ENCODE measurements at regions not wholly inside any gene's neighbourhood (a gene's known extent, or its start where the extent isn't known, plus 50 kb on each side); places are given as distances from the start of the nearest gene placed in this dataset.

GRCh38 chr2:12033494-12033893 lies 287.1 kb downstream of the LPIN1 start:
- H3K4me2 ChIP-seq (ENCODE audit: control insufficient read depth, extremely low read depth, insufficient read depth, low read depth, low read length): no peak overlapping the region
- no peak overlapping the region for H3K4me3 ChIP-seq (ENCODE audit: control insufficient read depth in 2 of 3, extremely low read depth in 1 of 3, insufficient read depth in 2 of 3, low read depth in 1 of 3, low read length in 3 of 3)
- FAIRE-seq (no peak), DNase-seq (ENCODE audit: low read depth, low spot score) (no peak)
- H3K9ac ChIP-seq (ENCODE audit: control insufficient read depth, extremely low read depth, insufficient read depth, low read length): no peak overlapping the region
- H3K9me1 ChIP-seq (ENCODE audit: control insufficient read depth, extremely low read depth, insufficient read depth, low read length): no peaks in the 10 kb centered on the region
- H4K20me1 ChIP-seq (ENCODE audit: control insufficient read depth, extremely low read depth, insufficient read depth, low read length): no peaks in the 10 kb centered on the region
- no peaks in the 10 kb centered on the region for H3K27me3 ChIP-seq (ENCODE audit: control insufficient read depth, extremely low read depth, insufficient read depth, low read length)
- no peak for TF ChIP-seq CTCF (optimal IDR thresholded peaks at IDR 0.05 in 1 of 3, IDR thresholded peaks at IDR 0.05 in 1 of 3, conservative IDR thresholded peaks at IDR 0.05 in 1 of 3; ENCODE audit: extremely low read depth in 1 of 3, insufficient read depth in 2 of 3, low read length in 3 of 3)
- no peak for TF ChIP-seq EZH2 (IDR thresholded peaks at IDR 0.05; ENCODE audit: low read length)
- H3K9me3 ChIP-seq (ENCODE audit: control insufficient read depth, low read depth, low read length): no peaks in the 10 kb centered on the region
- H3K36me3 ChIP-seq (ENCODE audit: control insufficient read depth in 2 of 2, extremely low read depth in 1 of 2, insufficient read depth in 2 of 2, low read length in 2 of 2): no peaks in the 10 kb centered on the region
- dilution Hi-C loops (cut with MboI; ENCODE audit: extremely low pct_ligation_motif_present, low sequenced_read_pairs): no loop called here
- H2AFZ ChIP-seq (ENCODE audit: control insufficient read depth, low read length): no peak overlapping the region
- peaks cover 3% of the 10 kb centered on the region for H3K4me1 ChIP-seq (ENCODE audit: control insufficient read depth, extremely low read depth, insufficient read depth, low read length)
- H3K79me2 ChIP-seq (ENCODE audit: control insufficient read depth, insufficient read depth, low read length): no peaks in the 10 kb centered on the region
- H3K27ac ChIP-seq (ENCODE audit: control insufficient read depth, insufficient read depth, low read length): no peak overlapping the region

- Histone ChIP-seq H2AFZ (ENCODE audit: control insufficient read depth, low read length) (no peak overlapping the region), H4K20me1 (ENCODE audit: control insufficient read depth, extremely low read depth, insufficient read depth, low read length) (no peaks in the 10 kb centered on the region), H3K27me3 (ENCODE audit: control insufficient read depth, extremely low read depth, insufficient read depth, low read length) (no peaks in the 10 kb centered on the region), H3K79me2 (ENCODE audit: control insufficient read depth, insufficient read depth, low read length) (no peaks in the 10 kb centered on the region), H3K4me1 (ENCODE audit: control insufficient read depth, extremely low read depth, insufficient read depth, low read length) (peaks cover 3% of the 10 kb centered on the region), H3K4me2 (ENCODE audit: control insufficient read depth, extremely low read depth, insufficient read depth, low read depth, low read length) (no peak overlapping the region), H3K27ac (ENCODE audit: control insufficient read depth, insufficient read depth, low read length) (no peak overlapping the region), H3K9me3 (ENCODE audit: control insufficient read depth, low read depth, low read length) (peaks cover 4% of the 10 kb centered on the region), H3K4me3 (ENCODE audit: control insufficient read depth in 2 of 3, extremely low read depth in 1 of 3, insufficient read depth in 2 of 3, low read depth in 1 of 3, low read length in 3 of 3) (no peak overlapping the region), H3K9me1 (ENCODE audit: control insufficient read depth, extremely low read depth, insufficient read depth, low read length) (no peaks in the 10 kb centered on the region), H3K36me3 (ENCODE audit: control insufficient read depth in 2 of 2, extremely low read depth in 1 of 2, insufficient read depth in 2 of 2, low read length in 2 of 2) (no peaks in the 10 kb centered on the region), H3K9ac (ENCODE audit: control insufficient read depth, extremely low read depth, insufficient read depth, low read length) (no peak overlapping the region)
- DNase-seq (ENCODE audit: low read depth, low spot score) (no peak), FAIRE-seq (no peak)
- TF ChIP-seq EZH2 (IDR thresholded peaks at IDR 0.05; ENCODE audit: low read length): no peak
- TF ChIP-seq CTCF (optimal IDR thresholded peaks at IDR 0.05 in 1 of 3, IDR thresholded peaks at IDR 0.05 in 1 of 3, conservative IDR thresholded peaks at IDR 0.05 in 1 of 3; ENCODE audit: extremely low read depth in 1 of 3, insufficient read depth in 2 of 3, low read length in 3 of 3): no peak
- dilution Hi-C loops (cut with MboI; ENCODE audit: extremely low pct_ligation_motif_present, low sequenced_read_pairs): no loop called here
Observed at GRCh38 chr2:12034382-12034781, 287.9 kb downstream of the LPIN1 start.
